HG03135 (cell line): ENCODE measurements at regions not wholly inside any gene's neighbourhood (a gene's known extent, or its start where the extent isn't known, plus 50 kb on each side); places are given as distances from the start of the nearest gene placed in this dataset.
"Not testable (repeated sequence)": the region's sequence is repeated elsewhere in the genome, so short reads cannot be mapped to it uniquely, and the experiment has no call there.

Source experiments
- ATAC-seq: cut with Tn5 transposase; IDR thresholded peaks from one replicate; pipeline ENCODE4 v1.9.1; 2021; ENCODE audit warnings: mild to moderate bottlenecking, moderate library complexity; ENCODE audit not compliant: unreplicated experiment

DNA sequence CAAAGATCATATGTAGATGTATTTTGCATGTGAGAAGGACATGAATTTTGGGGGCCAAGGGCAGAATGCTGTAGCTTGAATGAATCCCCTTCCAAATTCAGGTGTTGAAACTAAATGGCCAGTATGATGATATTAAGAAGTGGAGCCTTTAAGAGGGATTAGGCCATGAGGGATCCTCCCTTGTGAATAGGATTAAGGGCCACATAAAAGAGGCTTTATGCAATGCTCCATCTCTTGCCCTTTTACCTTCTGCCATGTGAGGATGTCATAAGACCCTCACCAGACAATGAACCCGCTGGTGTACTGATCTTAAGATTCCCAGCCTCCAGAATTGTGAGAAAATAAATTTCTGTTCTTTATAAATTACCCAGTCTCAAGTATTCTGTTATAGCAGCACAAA is 206.1 kb downstream of the YTHDC2 start:
- no peak for ATAC-seq

DNA sequence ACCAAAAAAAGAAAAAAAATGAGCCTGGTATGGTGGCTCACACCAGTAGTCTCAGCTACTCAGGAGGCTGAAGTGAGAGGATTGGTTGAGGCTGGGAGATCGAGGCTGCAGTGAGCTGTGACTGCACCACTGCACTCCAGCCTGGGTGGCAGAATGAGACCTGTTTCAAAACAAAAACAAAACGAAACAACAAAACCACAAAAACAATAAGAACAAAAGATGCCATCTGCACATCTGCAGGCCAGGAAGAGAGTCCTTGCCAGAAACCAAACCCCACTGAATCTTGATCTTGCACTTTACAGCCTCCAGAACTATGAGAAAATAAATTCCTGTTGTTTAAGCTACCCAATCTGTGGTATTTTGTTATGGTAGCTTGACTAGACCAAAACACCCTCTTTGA is 207.7 kb downstream of the YTHDC2 start:
- ATAC-seq: no peak

DNA sequence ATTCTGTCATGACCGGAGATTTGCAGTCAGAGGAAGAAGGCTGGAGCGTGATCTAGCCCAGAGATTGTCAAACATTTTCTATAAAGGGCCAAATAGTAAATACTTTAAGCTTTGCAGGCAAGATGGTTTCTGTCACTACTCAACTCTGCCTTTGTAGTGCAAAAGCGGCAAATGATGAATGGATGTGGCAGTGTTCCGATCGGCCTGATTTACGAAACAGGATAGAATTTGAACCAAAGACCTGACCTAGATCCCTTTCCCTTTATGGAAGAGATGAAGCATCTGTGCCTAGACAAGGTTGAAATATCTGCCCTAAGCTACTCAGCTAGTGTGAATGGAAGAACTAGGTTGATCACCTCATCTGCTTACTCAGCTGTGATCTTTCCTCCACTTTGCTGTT is 209.5 kb downstream of the YTHDC2 start:
- no peak for ATAC-seq

DNA sequence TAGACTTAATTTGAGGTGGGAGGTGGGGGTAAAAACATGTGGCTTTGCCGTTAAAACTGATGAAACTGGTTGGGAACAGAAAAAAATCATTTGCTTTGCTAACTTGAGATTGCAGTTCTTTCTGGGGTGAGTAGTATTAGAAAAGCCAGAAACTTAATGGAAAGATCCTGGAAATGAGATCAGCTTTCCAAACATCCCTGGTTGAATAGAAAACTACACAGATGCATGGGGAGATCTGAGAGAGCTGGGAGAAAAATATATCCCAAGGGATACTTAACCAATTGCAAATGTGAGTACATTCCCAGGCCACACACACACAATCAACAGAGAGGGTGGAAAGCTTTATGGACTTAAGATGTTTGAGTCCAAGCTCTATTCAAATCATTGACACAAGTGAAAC is 222.3 kb downstream of the YTHDC2 start:
- ATAC-seq: no peak

DNA sequence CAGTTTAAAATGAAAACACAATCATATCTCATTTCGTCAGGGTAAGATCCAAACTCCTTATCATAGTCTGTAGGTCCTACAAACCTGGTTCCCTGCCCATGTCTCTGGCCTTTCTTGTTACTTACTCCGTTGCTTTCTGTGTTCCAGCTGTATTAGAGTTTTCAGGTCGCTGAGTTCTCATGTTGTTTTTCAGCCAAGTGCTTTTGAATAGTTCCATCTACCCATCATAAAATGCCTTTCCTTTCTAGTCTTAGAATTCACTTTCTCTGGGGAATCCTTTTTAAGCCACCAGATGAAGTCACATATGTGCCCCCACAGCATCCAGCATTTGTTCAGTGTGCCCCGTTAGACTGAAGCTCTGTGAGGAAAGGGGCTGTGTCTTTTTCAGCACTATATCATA is 228.7 kb downstream of the YTHDC2 start:
- ATAC-seq: no peak

DNA sequence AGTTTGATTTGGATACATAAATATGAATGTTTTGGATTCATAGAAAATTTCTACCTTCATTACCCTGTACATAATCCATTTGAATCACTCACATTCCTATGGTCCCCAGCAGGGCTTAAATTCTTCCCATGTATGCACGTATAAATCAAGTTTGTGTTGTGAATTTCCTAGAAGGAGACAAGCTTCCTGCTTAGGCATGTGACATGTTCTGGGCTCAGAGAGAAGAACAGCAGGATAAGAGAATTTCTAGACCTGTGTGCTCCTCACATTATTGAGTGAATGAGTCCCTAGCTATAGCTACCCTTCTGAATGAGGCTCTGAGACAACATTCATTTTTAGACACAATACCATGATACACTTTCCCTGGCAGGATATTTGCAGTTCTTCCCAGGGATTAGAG is 229.1 kb downstream of the YTHDC2 start:
- ATAC-seq: no peak

DNA sequence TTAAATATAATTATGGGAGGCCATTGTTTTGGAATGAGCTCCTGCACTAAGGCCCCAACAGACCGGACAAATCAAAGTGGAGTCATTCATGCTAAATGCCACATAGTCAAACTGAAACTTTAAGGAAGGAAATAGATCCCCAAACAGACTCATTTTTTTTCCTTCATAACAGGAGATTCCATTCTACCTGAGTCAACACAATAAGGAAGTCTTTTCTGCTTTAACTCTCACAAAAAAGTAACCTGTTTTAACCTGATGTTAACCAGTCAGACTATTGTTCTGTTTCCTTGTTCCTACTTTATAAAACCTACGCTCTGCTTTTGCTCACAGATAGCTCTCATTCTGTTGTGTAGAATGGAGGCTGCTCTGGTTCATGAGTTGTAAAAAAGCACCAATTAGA is 234.9 kb downstream of the YTHDC2 start:
- no peak for ATAC-seq

DNA sequence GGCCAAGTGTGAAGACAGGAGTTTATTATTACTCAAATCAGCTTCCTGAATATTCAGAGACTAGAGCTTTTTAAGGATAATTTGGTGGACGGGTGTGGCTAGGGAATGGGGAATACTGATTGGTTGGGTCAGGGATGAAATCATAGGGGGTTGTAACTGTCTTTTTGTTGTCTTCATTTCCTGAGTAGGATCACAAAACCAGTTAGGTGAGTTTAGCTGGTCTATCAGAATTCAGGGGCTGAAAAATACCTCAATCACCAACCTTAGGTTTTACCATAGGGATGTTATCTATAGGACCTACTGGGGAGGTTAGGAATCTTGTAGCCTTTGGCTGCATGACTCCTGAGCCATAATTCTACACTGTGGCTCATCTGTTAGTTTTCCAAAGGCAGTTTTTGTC is 235.8 kb downstream of the YTHDC2 start:
- ATAC-seq: no peak

DNA sequence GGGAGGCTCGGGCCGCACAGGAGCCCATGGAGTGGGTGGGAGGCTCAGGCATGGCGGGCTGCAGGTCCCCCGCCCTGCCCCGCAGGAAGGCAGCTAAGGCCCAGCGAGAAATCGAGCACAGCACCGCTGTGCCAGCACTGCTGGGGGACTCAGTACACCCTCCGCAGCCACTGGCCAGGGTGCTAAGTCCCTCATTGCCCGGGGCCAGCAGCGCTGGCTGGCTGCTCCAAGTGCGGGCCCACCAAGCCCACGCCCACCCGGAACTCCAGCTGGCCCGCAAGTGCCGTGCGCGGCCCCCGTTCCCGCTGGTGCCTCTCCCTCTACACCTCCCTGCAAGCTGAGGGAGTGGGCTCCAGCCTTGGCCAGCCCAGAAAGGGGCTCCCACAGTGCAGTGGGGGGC is 239.7 kb downstream of the YTHDC2 start:
- not testable (repeated sequence) for ATAC-seq

DNA sequence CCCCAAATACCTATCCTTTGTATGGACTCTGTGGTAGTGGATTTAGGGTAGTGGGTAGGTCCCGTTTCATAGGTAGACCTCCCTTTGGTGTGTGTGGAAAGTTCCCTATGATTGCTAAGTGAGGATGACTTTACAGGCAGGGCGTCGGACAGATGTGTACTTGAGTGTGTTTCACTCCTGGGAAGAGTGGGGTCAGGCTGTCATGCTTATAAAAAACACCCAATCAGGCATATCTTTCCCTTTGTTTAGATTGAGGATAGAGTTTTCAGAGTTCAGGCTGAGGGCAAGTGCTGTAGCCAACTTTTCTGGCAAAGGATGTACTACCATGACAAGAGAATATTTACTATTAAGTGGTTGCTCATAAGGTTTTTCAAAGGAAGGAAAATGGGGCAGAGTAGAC is 242.0 kb downstream of the YTHDC2 start:
- no peak for ATAC-seq

DNA sequence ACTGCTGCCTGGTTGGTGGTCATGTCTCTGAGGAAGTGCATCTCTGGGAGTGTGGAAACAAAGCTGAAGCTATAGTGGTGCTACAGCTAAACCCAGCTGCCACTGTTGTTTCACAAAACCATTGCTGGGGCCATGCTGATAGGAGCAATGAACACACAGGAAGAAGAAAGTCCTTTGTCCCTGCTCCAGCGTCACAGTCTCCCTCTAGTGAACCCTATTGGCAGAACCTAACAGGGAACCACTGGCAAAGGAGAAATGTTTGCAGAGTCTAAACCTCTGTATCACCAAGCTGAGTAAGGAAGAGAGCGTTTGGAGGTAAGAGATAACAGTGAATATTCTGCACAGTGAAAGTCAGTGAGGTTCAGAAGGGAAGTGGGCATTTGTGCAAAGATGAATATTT is 244.0 kb downstream of the YTHDC2 start:
- ATAC-seq: no peak

DNA sequence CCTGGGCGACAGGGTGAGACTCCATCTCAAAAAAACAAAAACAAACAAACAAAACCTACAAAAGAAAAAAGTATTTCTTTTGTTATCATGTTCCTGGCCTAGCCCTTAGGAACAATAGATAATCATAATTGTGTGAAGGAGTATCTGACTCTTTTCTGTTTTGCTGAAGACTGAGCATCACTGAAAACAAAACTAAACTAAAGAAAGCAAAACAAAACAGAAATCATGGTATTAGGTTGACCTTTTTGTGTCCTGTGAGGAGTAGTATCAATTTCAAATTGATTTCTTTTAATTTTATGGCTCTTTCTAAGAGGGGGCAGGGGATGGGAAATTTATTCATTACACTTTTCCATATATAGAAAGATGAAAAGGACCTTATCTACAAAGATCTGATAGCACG is 246.0 kb downstream of the YTHDC2 start:
- no peak for ATAC-seq

DNA sequence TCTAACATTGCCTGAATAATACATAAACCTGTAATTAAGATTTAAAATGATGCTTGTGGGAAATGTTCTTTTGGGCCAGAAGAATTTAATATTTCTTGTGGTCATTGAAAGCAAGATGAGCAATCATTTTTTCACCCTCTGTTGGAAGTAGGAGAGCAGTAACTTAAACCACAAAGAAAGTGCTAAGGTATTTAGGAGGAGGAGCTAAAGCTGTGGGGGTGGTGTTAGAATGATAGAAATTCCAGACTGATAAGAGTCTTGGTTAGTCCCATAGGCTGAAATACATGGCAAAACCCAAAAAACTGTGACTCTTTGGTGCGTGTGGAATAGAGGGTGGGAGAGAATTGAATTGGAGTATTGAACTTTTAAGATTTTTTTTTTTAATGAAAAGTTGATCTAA is 247.0 kb downstream of the YTHDC2 start:
- no peak for ATAC-seq

DNA sequence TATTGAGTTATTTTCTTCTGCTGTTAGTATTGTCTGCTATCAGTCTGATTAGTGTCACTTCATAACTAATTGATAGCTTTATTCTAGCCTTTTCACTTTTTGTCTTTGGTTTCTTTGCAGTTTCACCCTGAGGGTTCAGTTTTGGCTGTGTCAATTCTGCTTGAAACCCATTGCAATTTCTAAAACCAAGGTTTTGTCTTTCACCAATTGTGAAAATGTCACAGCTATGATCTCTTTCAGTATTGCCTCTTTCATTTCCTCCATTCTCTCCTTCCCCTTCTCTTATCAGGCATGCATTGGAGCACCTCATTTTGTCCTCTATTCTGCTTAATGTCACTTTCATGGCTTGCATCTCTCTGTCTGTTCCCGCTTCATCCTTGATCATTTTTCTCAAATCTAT is 248.1 kb downstream of the YTHDC2 start:
- no peak for ATAC-seq

DNA sequence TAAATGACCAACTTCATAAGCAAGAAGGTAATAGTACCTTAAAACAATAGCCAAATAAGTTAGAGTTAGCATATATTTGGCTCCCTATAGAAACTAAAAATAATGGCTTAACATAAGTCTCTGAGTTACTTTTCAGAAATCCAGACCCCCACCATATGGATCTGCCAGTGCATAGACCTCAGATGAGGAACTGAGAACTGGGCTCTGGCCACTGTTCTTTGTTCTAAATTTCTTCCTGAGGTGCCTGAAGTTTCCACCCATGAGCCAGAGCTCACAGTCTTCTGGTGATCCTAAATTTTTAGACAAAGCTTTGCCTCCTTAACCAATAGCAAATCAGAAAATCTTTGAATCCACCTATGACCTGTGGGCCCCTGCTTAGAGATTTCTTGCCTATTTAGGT is 250.9 kb downstream of the YTHDC2 start:
- no peak for ATAC-seq

DNA sequence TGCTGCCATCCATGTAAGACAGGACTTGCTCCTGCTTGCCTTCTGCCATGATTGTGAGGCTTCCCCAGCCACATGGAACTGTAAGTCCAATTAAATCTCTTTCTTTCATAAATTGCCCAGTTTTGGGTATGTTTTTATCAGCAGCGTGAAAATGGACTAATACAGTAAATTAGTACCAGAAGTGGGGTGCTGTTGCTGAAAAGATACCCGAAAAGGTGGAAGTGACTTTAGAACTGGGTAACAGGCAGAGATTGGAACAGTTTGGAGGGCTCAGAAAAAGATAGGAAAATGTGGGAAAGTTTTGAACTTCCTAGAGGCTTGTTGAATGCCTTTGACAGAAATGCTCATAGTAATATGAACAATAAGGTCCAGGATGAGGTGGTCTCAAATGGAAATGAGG is 253.3 kb downstream of the YTHDC2 start:
- ATAC-seq: not testable (repeated sequence)

DNA sequence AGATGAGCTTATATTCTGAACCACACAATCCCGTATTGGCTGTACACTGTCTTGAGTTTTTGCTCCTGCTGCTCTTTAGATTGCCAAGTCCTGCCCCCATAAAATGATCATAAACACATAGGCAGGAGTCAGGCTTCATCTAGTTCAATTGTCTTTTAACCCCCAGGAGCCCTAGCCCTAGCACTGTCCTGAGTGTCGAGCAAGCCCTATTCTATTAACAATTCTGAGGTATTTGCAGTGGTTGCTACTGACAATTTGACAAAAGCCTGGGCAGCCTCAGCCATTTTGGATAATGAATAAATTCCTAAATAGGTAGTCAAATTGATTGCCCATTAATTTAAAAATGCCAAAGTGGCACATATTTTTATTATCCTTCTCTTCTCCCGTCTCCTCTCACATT is 257.2 kb downstream of the YTHDC2 start:
- ATAC-seq: no peak

DNA sequence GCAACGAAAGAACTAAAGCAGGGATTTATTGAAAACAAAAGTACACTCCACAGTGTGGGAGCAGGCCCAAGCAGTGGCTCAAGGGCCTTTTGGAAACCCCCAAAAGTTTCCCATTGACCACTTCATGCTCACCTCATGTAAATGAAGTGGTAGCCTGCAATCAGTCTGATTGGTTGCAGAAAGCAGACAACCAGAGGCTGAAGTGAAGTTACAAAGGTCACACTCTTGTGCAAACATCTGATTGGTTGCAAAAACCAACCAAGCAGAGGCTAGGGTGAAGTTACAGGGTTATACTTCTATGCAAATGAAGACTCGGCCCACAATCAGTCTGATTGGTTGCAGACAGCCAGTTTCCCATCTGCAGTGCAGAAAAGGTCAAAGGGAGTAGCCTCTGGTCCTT is 258.0 kb downstream of the YTHDC2 start:
- ATAC-seq: peak; percentile 68

DNA sequence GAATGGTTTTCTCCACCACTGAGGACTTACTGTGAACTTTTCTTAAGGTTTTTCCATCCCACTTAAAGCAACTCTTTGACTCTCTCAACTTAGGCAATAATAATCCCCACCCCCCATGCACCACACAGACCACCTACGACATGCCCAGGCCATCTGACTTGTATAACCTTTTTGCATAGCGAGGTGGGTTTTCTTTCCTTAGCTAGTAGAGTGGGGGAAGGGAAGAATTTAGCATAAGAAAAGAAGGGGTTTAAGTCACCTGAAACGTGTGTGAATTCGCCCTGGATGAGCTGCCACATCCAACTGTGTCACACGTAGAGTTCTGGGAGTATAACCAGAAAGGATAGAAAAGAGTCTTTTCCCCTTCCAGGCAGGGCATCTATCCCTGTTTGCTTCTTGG is 262.7 kb downstream of the YTHDC2 start:
- no peak for ATAC-seq

DNA sequence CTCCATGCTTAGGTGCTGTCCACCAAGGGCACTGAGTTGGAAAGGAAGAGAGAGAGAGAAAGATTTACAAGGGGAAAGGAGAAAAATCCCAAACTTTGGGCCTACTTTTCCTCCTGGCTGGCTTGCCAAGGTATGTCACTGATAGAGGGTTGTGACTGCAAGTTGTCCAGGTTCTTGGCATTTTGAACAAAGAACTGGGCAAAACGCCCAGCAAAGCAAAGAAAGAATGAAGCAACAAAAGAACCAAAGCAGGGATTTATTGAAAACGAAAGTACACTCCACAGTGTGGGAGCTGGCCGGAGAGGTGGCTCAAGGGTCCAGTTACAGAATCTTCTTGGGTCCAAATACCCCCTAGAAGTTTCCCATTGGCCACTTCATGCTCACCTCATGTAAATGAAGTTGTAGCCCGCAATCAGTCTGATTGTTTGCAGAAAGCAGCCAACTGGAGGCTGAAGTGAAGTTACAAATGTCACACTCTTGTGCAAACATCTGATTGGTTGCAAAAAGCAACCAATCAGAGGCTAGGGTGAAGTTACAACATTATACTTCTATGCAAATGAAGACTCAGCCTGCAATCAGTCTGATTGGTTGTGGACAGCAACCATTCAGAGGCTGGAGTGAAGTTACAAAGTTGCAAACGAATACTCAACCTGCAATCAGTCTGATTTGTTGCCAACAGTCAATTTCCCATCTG is 263.5 kb downstream of the YTHDC2 start:
- ATAC-seq: no peak

DNA sequence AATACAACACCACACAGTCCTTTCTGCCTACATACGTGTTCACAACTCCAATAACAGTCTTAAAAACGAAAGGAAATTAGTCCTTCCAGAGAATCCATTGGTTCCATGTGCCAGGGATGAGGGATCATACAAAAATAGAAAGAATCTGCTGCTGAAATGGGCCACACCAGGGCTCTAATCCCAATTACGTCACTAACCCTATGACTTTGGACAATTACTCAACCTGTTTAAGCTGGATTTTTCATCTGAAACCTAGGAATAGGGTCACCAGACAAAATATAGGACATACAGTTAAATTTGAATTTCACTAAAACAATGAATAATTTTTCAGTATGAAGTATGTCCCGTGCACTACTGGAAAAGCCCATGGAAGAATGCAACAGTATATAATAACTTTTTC is 264.7 kb downstream of the YTHDC2 start:
- no peak for ATAC-seq

DNA sequence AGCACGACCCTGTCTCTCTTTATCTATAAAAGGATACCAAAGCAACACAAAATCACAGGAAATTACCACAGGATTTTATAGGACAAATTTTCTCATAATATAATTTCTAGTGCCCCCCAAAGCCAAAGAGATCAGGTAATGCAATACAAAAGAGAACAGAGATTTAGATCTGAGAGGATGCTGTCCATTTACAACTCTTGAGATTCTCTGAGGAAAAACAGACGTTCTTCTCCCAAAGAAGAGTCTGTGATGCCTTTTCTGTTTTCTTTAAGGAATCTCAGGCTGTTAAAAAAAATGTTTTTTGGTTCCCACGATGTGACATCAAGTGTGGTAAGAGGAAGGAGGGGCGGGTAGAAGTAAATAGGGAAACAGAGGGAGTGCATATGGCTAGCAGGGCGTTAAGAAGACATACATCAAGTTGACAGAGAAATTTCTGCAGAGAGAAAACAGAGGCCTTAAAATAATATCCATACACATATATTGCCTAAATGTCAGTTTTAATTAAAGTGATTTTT is 274.7 kb downstream of the YTHDC2 start:
- ATAC-seq: no peak

DNA sequence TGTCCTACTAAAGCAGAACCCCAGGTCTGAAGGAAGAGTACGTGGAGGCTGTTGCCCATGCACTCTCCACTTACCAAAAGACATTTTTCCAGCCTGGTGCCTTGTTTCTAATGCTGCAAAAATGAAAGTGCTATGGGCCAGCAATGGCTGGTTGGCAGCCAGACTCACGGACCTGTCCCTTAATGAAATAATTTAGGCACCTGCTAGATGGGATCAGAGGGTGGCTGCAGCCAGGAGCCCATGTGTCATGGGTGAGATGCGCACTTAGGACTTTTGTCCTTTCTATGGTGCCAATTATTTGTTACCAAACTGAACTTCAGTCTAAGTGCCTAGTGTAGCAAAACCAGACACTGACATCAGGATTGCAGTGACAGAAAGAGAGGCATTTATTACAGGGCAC is 276.3 kb downstream of the YTHDC2 start:
- no peak for ATAC-seq
